GM20431 (cell line): ENCODE measurements at regions not wholly inside any gene's neighbourhood (a gene's known extent, or its start where the extent isn't known, plus 50 kb on each side); places are given as distances from the start of the nearest gene placed in this dataset.

ENCODE experiments used
- in situ Hi-C: fragments of 300-500 bp; cut with MseI, MboI; formaldehyde crosslinking; loops from one replicate; pipeline ENCODE4 v1.15.0; 2020; ENCODE audit warnings: low sequenced_read_pairs; ENCODE audit not compliant: unreplicated experiment

- in situ Hi-C loops: no loop called here
Measured at GRCh38 chr3:135834465-135834864, 131.1 kb upstream of the PPP2R3A start.

- in situ Hi-C loops: no loop called here
Measured at GRCh38 chr3:135837977-135838631, 127.4 kb upstream of the PPP2R3A start.

GRCh38 chr3:135840436-135840835, 125.1 kb upstream of the PPP2R3A start:
- in situ Hi-C loops: no loop called here

- in situ Hi-C loops: no loop called here
Measured at GRCh38 chr3:135844386-135844785, 121.1 kb upstream of the PPP2R3A start.

- in situ Hi-C loops: no loop called here
Measured at GRCh38 chr3:135848051-135848450, 117.5 kb upstream of the PPP2R3A start.

GRCh38 chr3:135849827-135850226, 115.7 kb upstream of the PPP2R3A start:
- in situ Hi-C loops: no loop called here

GRCh38 chr3:135851201-135852081, 114.1 kb upstream of the PPP2R3A start:
- in situ Hi-C loops: no loop called here

- in situ Hi-C loops: no loop called here
Measured at GRCh38 chr3:135853981-135854380, 111.5 kb upstream of the PPP2R3A start.

- in situ Hi-C loops: no loop called here
Measured at GRCh38 chr3:135860761-135861160, 104.8 kb upstream of the PPP2R3A start.

GRCh38 chr3:135862361-135862760, 103.2 kb upstream of the PPP2R3A start:
- in situ Hi-C loops: no loop called here

- in situ Hi-C loops: no loop called here
Measured at GRCh38 chr3:135864060-135864459, 101.5 kb upstream of the PPP2R3A start.

- in situ Hi-C loops: no loop called here
Measured at GRCh38 chr3:135865085-135865484, 100.4 kb upstream of the PPP2R3A start.

GRCh38 chr3:135865553-135865952, 100.0 kb upstream of the PPP2R3A start:
- in situ Hi-C loops: no loop called here

- in situ Hi-C loops: no loop called here
Measured at GRCh38 chr3:135867911-135868310, 97.6 kb upstream of the PPP2R3A start.

- in situ Hi-C loops: no loop called here
Measured at GRCh38 chr3:135868801-135869200, 96.7 kb upstream of the PPP2R3A start.

- in situ Hi-C loops: no loop called here
Measured at GRCh38 chr3:135869439-135870105, 96.0 kb upstream of the PPP2R3A start.

GRCh38 chr3:135871311-135871710, 94.2 kb upstream of the PPP2R3A start:
- in situ Hi-C loops: no loop called here

- in situ Hi-C loops: no loop called here
Measured at GRCh38 chr3:135874035-135874434, 91.5 kb upstream of the PPP2R3A start.

- in situ Hi-C loops: no loop called here
Measured at GRCh38 chr3:135878501-135878900, 87.0 kb upstream of the PPP2R3A start.

- in situ Hi-C loops: no loop called here
Measured at GRCh38 chr3:135885885-135886284, 79.6 kb upstream of the PPP2R3A start.

- in situ Hi-C loops: no loop called here
Measured at GRCh38 chr3:135887220-135887619, 78.3 kb upstream of the PPP2R3A start.
